Nephron (organoid): ENCODE measurements at regions not wholly inside any gene's neighbourhood (a gene's known extent, or its start where the extent isn't known, plus 50 kb on each side); places are given as distances from the start of the nearest gene placed in this dataset.

Experiments
- H3K27ac Mint-ChIP-seq, 3 experiments: 2 replicates each; pipeline ENCODE4 v1.8.0; 2020; ENCODE audit warnings: mixed read lengths in 3 of 3, mild to moderate bottlenecking in 2 of 3, moderate library complexity in 1 of 3
- H3K27me3 Mint-ChIP-seq: 2 replicates; pipeline ENCODE4 v1.8.0; 2021; ENCODE audit warnings: low read depth, mild to moderate bottlenecking, moderate library complexity, mixed read lengths
- H3K36me3 Mint-ChIP-seq: 2 replicates; pipeline ENCODE4 v1.8.0; 2020; ENCODE audit warnings: low read depth, mixed read lengths
- H3K4me1 Mint-ChIP-seq: 2 replicates; pipeline ENCODE4 v1.8.0; 2020; ENCODE audit warnings: mixed read lengths
- H3K4me3 Mint-ChIP-seq, 3 experiments: 2 replicates each; pipeline ENCODE4 v1.8.0; 2020; ENCODE audit warnings: mild to moderate bottlenecking in 3 of 3, mixed read lengths in 3 of 3, moderate library complexity in 2 of 3
- H3K9me3 Mint-ChIP-seq: 2 replicates; pipeline ENCODE4 v1.8.0; 2020; ENCODE audit warnings: mixed read lengths
- TF ChIP-seq, protein P1 (sequence below), 3 experiments: fragments of 200-600 bp; sonication (generic); IDR thresholded peaks; one replicate each; pipeline ENCODE4 v1.5.0; 2021; ENCODE audit warnings: antibody characterized with exemption in 3 of 3; ENCODE audit not compliant: unreplicated experiment in 3 of 3

DNA sequence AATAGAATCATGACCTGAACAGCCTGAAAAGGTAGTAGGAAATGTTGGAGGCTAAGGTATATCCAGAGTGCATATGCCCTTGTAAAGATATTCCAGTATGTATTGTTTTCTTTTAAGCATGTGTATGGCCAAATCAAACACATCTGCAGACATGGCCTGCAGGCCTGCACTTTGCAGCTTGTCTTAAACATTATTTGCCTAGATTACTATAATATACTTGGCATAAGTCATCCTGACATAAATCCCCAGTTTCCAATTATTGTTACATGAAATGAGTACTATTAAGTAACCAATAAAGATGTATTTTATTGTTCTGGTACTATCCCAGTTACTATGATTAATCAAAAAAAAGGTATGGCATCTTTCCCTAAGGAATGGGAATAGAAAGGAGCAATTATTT, 169.1 kb upstream of the PTBP2 start:
- Mint-ChIP-seq H3K4me3 (no peak overlapping the region), H3K27me3 (no peaks in the 10 kb centered on the region), H3K36me3 (no peaks in the 10 kb centered on the region)

DNA sequence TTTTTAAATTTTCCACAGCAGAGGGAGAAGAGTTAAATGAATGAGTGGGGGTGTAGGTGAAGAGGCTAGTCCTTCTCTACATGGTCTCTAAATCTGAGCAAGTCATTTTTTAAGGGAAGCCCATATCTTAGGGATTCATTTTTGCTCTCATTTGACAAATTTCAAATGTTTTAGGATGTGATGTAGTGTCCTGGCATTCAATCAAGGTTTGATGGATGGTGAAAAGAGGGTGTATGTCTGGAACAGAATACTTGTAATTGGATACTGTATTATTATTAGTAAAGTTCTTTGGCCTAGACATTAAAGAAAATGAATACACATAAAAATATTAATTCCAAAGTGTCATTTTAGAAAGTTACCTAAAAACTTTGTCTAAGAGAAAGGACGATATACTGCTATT, 167.8 kb upstream of the PTBP2 start:
- H3K4me1 Mint-ChIP-seq = peaks cover 16% of the 10 kb centered on the region
- H3K36me3 Mint-ChIP-seq = no peaks in the 10 kb centered on the region
- H3K9me3 Mint-ChIP-seq = no peaks in the 10 kb centered on the region
- TF ChIP-seq, protein P1, sequence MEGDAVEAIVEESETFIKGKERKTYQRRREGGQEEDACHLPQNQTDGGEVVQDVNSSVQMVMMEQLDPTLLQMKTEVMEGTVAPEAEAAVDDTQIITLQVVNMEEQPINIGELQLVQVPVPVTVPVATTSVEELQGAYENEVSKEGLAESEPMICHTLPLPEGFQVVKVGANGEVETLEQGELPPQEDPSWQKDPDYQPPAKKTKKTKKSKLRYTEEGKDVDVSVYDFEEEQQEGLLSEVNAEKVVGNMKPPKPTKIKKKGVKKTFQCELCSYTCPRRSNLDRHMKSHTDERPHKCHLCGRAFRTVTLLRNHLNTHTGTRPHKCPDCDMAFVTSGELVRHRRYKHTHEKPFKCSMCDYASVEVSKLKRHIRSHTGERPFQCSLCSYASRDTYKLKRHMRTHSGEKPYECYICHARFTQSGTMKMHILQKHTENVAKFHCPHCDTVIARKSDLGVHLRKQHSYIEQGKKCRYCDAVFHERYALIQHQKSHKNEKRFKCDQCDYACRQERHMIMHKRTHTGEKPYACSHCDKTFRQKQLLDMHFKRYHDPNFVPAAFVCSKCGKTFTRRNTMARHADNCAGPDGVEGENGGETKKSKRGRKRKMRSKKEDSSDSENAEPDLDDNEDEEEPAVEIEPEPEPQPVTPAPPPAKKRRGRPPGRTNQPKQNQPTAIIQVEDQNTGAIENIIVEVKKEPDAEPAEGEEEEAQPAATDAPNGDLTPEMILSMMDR (IDR thresholded peaks at IDR 0.05; ENCODE audit: unreplicated experiment in 3 of 3) = no peak
- no peak overlapping the region for H3K4me3 Mint-ChIP-seq
- H3K27me3 Mint-ChIP-seq = no peaks in the 10 kb centered on the region
- H3K27ac Mint-ChIP-seq = no peak overlapping the region

More for the DNA sequence above, 169.1 kb upstream of the PTBP2 start:
- TF ChIP-seq, protein P1 (IDR thresholded peaks at IDR 0.05; ENCODE audit: unreplicated experiment in 3 of 3) = no peak
- Mint-ChIP-seq H3K27ac (no peak overlapping the region), H3K9me3 (no peaks in the 10 kb centered on the region), H3K4me1 (peaks cover 10% of the 10 kb centered on the region)

DNA sequence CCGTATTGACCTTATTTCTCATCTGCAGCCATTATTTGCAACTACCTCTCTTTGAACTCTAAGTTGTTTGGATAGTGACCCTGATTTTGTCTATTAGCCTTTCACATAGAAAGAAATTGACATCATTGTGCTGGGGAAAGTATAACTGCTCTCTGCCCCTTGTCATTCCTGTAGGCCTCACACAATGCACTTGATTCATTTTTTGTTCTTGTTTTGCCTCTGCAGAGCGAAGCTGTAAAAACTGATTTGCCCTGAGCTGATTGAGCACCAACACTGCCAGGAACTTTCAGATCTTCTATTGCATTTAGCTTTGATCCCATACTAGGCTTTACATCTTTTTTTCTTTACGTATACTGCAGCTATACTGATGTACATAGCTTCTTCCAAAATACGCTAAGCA, 167.2 kb upstream of the PTBP2 start:
- Mint-ChIP-seq H3K4me1 (peaks cover 19% of the 10 kb centered on the region), H3K36me3 (no peaks in the 10 kb centered on the region), H3K27me3 (no peaks in the 10 kb centered on the region), H3K27ac (peak overlapping the region in 1 of 3 experiments; percentile 2), H3K4me3 (no peak overlapping the region), H3K9me3 (no peaks in the 10 kb centered on the region)
- TF ChIP-seq, protein P1 (IDR thresholded peaks at IDR 0.05; ENCODE audit: unreplicated experiment in 3 of 3) = no peak

DNA sequence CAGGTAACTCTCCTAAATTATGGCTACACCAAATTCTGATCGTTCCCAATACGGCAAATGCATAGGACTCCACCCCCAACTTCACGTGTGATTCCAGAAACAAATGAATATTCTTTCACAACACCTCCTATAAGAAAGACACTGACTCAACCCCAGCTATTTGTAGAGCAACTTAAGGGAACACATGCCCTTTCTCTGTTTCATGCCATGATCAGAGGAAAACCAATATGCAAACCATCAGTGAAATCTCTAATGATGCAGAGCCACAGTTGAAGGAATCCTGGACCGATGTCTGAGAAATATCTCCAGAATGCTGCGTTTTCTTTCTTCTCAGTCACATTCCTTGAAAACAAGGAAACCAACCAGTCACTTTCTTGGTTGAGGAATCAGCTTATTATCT, 164.2 kb upstream of the PTBP2 start:
- H3K36me3 Mint-ChIP-seq = no peaks in the 10 kb centered on the region
- peaks cover 29% of the 10 kb centered on the region for H3K4me1 Mint-ChIP-seq
- no peaks in the 10 kb centered on the region for H3K9me3 Mint-ChIP-seq
- TF ChIP-seq, protein P1 (IDR thresholded peaks at IDR 0.05; ENCODE audit: unreplicated experiment in 3 of 3) = no peak
- peak overlapping the region in 1 of 3 experiments; percentile 21 for H3K27ac Mint-ChIP-seq
- H3K4me3 Mint-ChIP-seq = no peak overlapping the region
- H3K27me3 Mint-ChIP-seq = no peaks in the 10 kb centered on the region

DNA sequence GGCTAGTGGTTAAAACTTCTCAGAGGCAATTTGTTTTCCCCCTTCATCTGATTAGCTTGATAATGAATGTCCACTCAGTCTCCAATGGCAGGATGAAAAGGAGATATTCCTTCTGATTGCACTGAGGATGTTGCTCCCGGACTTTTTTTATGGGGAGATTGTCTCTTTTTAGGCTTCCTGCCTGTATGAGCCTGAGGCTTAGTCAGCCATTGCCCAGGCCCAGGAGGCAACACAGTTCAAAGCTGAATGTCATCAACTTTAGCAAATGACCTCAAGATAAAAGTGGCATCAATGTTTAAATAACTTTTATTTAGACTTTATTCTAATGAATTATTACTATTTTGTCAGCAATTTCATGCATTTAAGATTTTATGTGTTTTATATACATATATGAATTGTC, 162.9 kb upstream of the PTBP2 start:
- Mint-ChIP-seq H3K4me3 (no peak overlapping the region), H3K27ac (peak overlapping the region in 1 of 3 experiments; percentile 23), H3K27me3 (no peaks in the 10 kb centered on the region)

DNA sequence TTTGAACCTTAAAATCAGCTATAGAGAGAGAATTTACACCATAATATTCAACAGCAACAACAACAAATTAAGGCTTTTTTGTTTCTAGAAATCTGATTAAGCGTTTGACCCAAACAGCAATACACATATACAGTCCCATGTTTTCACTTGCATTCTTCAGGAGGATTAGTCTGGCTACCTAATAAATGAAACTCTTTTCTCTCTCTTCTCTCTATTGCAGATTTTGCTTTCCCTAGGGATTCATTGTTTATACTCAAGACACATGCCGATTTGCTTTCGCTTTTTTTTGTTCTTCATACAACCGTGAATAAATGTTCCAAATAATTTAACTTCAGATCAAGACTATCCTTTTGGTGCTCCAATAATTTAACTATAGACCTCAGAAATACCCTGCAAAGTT, 162.4 kb upstream of the PTBP2 start:
- H3K9me3 Mint-ChIP-seq = no peaks in the 10 kb centered on the region
- H3K27me3 Mint-ChIP-seq = no peaks in the 10 kb centered on the region
- TF ChIP-seq, protein P1 (IDR thresholded peaks at IDR 0.05; ENCODE audit: unreplicated experiment in 3 of 3) = no peak
- H3K36me3 Mint-ChIP-seq = no peaks in the 10 kb centered on the region
- H3K4me1 Mint-ChIP-seq = peaks cover 27% of the 10 kb centered on the region
- no peak overlapping the region for H3K4me3 Mint-ChIP-seq
- H3K27ac Mint-ChIP-seq = peak overlapping the region; percentile 44 to 66 (median 46)

More for the DNA sequence above, 162.9 kb upstream of the PTBP2 start:
- Mint-ChIP-seq H3K9me3 (no peaks in the 10 kb centered on the region), H3K36me3 (no peaks in the 10 kb centered on the region), H3K4me1 (peaks cover 29% of the 10 kb centered on the region)
- TF ChIP-seq, protein P1 (IDR thresholded peaks at IDR 0.05; ENCODE audit: unreplicated experiment in 3 of 3) = no peak
